Bronchial epithelial cell (primary cell): ENCODE measurements at regions not wholly inside any gene's neighbourhood (a gene's known extent, or its start where the extent isn't known, plus 50 kb on each side); places are given as distances from the start of the nearest gene placed in this dataset.

Experiments
- DNase-seq: peaks from one replicate; pipeline ENCODE4 v3.0.0-alpha.2; 2010; ENCODE audit warnings: low read depth
- FAIRE-seq: peaks from 2 replicates; lab custom pipeline; 2011; peaks lifted over from hg19 to GRCh38; lab: Jason Lieb, UNC
- H3K27me3 ChIP-seq: 2 replicates; pipeline ENCODE4 v1.5.1; 2011; ENCODE audit warnings: low read length; ENCODE audit not compliant: control insufficient read depth, insufficient read depth
- H3K36me3 ChIP-seq: 2 replicates; pipeline ENCODE4 v1.5.1; 2011; ENCODE audit warnings: low read length; ENCODE audit not compliant: control insufficient read depth, insufficient read depth
- H3K4me3 ChIP-seq: 2 replicates; pipeline ENCODE4 v1.5.1; 2011; ENCODE audit warnings: mild to moderate bottlenecking, low read depth, low read length, control low read depth
- TF ChIP-seq, protein P1 (sequence below): IDR thresholded peaks from 2 replicates; pipeline ENCODE4 v1.5.1; 2011; ENCODE audit warnings: mild to moderate bottlenecking, moderate library complexity, low read length, control low read depth, inconsistent platforms; ENCODE audit not compliant: insufficient read depth, severe bottlenecking

DNA sequence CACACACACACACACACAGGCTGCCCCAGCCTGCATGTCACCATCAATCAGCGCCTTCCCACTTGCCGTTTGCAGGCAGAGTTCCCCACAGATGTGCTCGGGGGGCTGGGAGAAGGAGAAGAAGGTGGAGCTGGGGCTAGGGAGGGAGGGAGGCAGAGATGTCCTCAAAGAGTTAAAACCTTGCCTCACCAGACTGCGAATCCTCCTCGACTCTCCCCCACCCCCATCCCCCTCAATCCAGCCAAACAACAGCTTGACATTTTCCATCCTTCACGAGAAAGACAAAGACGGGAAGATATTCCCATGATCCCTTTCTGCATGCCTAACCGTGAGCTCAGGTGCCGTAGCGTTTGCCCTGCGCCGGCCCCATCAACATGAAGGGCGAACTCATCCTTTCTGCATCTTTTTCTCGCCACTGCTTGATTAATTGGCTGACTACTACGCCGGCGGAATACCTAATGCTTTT lies 365.5 kb downstream of the MIAT start:
- TF ChIP-seq, protein P1, sequence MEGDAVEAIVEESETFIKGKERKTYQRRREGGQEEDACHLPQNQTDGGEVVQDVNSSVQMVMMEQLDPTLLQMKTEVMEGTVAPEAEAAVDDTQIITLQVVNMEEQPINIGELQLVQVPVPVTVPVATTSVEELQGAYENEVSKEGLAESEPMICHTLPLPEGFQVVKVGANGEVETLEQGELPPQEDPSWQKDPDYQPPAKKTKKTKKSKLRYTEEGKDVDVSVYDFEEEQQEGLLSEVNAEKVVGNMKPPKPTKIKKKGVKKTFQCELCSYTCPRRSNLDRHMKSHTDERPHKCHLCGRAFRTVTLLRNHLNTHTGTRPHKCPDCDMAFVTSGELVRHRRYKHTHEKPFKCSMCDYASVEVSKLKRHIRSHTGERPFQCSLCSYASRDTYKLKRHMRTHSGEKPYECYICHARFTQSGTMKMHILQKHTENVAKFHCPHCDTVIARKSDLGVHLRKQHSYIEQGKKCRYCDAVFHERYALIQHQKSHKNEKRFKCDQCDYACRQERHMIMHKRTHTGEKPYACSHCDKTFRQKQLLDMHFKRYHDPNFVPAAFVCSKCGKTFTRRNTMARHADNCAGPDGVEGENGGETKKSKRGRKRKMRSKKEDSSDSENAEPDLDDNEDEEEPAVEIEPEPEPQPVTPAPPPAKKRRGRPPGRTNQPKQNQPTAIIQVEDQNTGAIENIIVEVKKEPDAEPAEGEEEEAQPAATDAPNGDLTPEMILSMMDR = no peak

DNA sequence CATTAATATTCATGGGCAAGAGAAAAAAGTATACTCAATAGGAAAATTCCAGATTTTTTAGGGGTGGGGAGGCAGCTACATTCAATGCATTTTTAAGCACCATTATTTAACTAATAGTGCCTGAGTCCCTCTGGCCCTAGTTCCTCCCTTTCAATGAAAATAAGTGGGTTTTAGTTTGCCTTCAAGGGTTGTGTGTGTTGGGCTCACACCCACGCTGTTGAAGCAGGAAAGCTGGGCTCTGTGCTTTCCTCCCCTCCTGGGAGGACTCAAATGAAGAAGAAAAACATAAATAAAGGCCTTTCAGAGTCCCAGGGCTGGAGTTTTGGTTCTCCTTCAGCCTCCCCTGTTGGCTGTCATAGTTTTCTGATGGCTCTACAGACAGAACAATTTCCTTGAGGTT lies 366.2 kb downstream of the MIAT start:
- Histone ChIP-seq H3K27me3 (no peaks in the 10 kb centered on the region), H3K4me3 (no peak overlapping the region), H3K36me3 (no peaks in the 10 kb centered on the region)
- TF ChIP-seq, protein P1 = no peak
- FAIRE-seq (no peak), DNase-seq (no peak)

More for the DNA sequence above, 365.5 kb downstream of the MIAT start:
- H3K36me3 ChIP-seq = no peaks in the 10 kb centered on the region
- H3K4me3 ChIP-seq = no peak overlapping the region
- FAIRE-seq = no peak
- H3K27me3 ChIP-seq = no peaks in the 10 kb centered on the region
- no peak for DNase-seq

DNA sequence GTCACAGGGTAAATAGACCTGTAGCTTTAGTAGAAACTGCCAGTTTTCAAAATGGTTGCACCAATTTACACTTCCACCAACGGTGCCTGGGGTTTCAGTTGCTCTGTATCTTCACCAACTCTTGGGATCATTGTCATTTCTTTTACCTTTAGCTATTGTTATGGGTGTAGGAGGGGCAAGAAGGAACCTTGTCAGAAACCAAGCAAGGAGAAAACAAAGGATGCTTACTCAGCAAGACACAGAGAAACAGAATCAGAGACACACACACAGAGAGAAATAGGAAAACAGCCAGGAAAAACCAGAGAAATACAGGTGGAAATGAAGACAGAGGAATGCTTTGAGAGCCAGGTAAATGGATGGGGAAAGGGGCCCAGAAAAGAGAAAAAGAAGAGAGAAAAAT lies 367.6 kb downstream of the MIAT start:
- Histone ChIP-seq H3K27me3 (no peaks in the 10 kb centered on the region), H3K36me3 (no peaks in the 10 kb centered on the region), H3K4me3 (no peak overlapping the region)
- FAIRE-seq (no peak), DNase-seq (no peak)
- TF ChIP-seq, protein P1 = no peak

DNA sequence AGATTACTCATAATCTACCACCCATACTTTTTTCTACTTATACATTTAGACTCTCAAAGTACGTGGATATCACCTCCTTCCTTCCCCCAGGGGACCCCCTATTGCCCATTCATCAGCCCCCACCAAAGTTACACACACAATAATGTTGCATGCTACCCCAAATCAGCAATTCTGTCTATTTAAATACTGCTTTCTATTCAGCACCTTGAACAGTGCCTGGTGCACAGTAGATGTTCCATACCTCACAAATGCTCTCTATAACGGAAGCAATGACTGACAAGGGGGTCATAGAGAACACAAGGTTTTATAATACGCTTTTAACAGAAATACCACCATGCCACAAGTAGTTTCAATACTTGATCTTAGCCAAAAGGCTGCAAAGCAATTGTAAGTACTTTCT lies 370.7 kb downstream of the MIAT start:
- H3K36me3 ChIP-seq = no peaks in the 10 kb centered on the region
- TF ChIP-seq, protein P1 = no peak
- no peak for FAIRE-seq
- no peaks in the 10 kb centered on the region for H3K27me3 ChIP-seq
- no peak overlapping the region for H3K4me3 ChIP-seq
- DNase-seq = no peak

DNA sequence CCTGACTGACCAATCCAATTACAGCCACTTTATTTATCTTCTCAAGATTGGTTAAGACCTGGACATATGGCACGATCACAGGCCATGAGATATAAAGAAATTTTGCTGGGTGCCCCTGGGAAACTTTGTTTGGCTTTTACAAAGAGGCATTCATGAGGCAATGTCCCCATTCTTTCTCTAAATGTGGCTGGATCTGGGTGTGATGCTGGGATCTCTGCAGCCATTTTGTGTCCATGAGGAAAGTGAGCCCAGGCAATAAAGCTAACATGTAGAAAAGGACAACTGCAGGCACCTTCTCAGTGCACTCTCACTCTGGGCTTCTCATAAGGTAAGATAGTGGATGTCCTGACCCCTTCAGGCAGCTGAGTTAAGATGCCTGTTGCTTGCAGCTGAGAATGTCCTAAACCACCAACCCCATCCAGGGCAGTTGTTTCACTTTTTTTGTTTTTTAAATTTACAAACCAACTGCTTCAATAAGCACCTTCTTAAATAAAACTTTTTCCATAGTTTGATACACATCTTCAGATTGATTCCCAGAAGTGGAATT lies 372.3 kb downstream of the MIAT start:
- DNase-seq (no peak), FAIRE-seq (no peak)
- Histone ChIP-seq H3K36me3 (no peaks in the 10 kb centered on the region), H3K4me3 (no peak overlapping the region), H3K27me3 (no peaks in the 10 kb centered on the region)
- TF ChIP-seq, protein P1 = no peak
